GM23248 (cell line): ENCODE measurements at regions not wholly inside any gene's neighbourhood (a gene's known extent, or its start where the extent isn't known, plus 50 kb on each side); places are given as distances from the start of the nearest gene placed in this dataset.
A peak's percentile ranks its signal among the peaks of the same experiment; 100 is the strongest.

ENCODE experiments used
- DNase-seq: peaks from one replicate; pipeline ENCODE4 v3.0.0-alpha.2; 2015
- H2AFZ ChIP-seq: fragments of 200-600 bp; sonication (generic); 2 replicates; pipeline ENCODE4 v1.6.1; 2016; ENCODE audit warnings: antibody characterized with exemption
- H3F3A ChIP-seq: fragments of 200-600 bp; sonication (generic); 2 replicates; pipeline ENCODE4 v1.6.1; 2016; ENCODE audit warnings: mild to moderate bottlenecking, antibody characterized with exemption, mixed run types; ENCODE audit not compliant: insufficient read depth
- H3K27ac ChIP-seq: fragments of 200-600 bp; sonication (generic); 2 replicates; pipeline ENCODE4 v1.5.1; 2016; ENCODE audit warnings: mild to moderate bottlenecking
- H3K27me3 ChIP-seq: fragments of 200-600 bp; sonication (generic); replicated peaks from 2 replicates; pipeline ENCODE4 v1.6.1; 2016; ENCODE audit warnings: mild to moderate bottlenecking; ENCODE audit not compliant: insufficient read depth
- H3K36me3 ChIP-seq: fragments of 200-600 bp; sonication (generic); 2 replicates; pipeline ENCODE4 v1.6.1; 2016; ENCODE audit warnings: low read depth, mild to moderate bottlenecking
- H3K4me1 ChIP-seq: fragments of 200-600 bp; sonication (generic); 2 replicates; pipeline ENCODE4 v1.6.1; 2016; ENCODE audit warnings: mild to moderate bottlenecking; ENCODE audit not compliant: insufficient read depth
- H3K4me2 ChIP-seq: fragments of 200-600 bp; sonication (generic); one replicate; pipeline ENCODE4 v1.6.1; 2016; ENCODE audit warnings: mild to moderate bottlenecking; ENCODE audit not compliant: unreplicated experiment
- H3K4me3 ChIP-seq: fragments of 200-600 bp; sonication (generic); 2 replicates; pipeline ENCODE4 v1.5.1; 2016; ENCODE audit warnings: mild to moderate bottlenecking
- H3K79me2 ChIP-seq: fragments of 200-600 bp; sonication (generic); 2 replicates; pipeline ENCODE4 v1.6.1; 2016; ENCODE audit warnings: mild to moderate bottlenecking; ENCODE audit not compliant: insufficient read depth
- H3K9ac ChIP-seq: fragments of 200-600 bp; sonication (generic); 2 replicates; pipeline ENCODE4 v1.6.1; 2016; ENCODE audit warnings: mild to moderate bottlenecking
- H3K9me2 ChIP-seq: fragments of 200-600 bp; sonication (generic); 2 replicates; pipeline ENCODE4 v1.6.1; 2016; ENCODE audit warnings: mixed run types, mild to moderate bottlenecking, moderate library complexity; ENCODE audit not compliant: insufficient read depth
- H3K9me3 ChIP-seq: fragments of 200-600 bp; sonication (generic); one replicate; pipeline ENCODE4 v1.6.1; 2017; ENCODE audit warnings: low read depth
- H4K20me1 ChIP-seq: fragments of 200-600 bp; sonication (generic); 2 replicates; pipeline ENCODE4 v1.6.0; 2016; ENCODE audit not compliant: insufficient read depth
- EZH2 ChIP-seq: fragments of 200-600 bp; sonication (generic); IDR thresholded peaks from 2 replicates; pipeline ENCODE4 v1.6.1; 2018; ENCODE audit warnings: antibody characterized with exemption, mild to moderate bottlenecking; ENCODE audit not compliant: insufficient read depth, poor library complexity, severe bottlenecking
- EZH2phosphoT487 ChIP-seq: fragments of 200-600 bp; sonication (generic); IDR thresholded peaks from 2 replicates; pipeline ENCODE4 v1.6.1; 2018; ENCODE audit warnings: antibody characterized with exemption, moderate library complexity, mild to moderate bottlenecking, low read depth; ENCODE audit not compliant: insufficient read depth
- WGBS, 2 experiments: methylation state at CpG; one replicate each; pipeline ENCODE4 v1.1.6; 2015 to 2017; ENCODE audit warnings: low lambda C conversion rate in 2 of 2, low coverage in 1 of 2; ENCODE audit errors: missing lambda C conversion rate in 2 of 2; 5-methylcytosine and 5-hydroxymethylcytosine counted together
- in situ Hi-C: fragments of 300-500 bp; cut with MboI; formaldehyde crosslinking; loops from 2 replicates; pipeline ENCODE4 v1.15.0; 2020

GRCh38 chr16:80202831-80203413 lies 337.9 kb upstream of the DYNLRB2 start:
- TF ChIP-seq EZH2phosphoT487 (no peak), EZH2 (no peak)
- H3F3A ChIP-seq = peaks cover 14% of the 10 kb centered on the region
- H3K9ac ChIP-seq = no peak overlapping the region
- no peak for DNase-seq
- H3K27me3 ChIP-seq = no peaks in the 10 kb centered on the region
- in situ Hi-C loops = no loop called here
- no peaks in the 10 kb centered on the region for H3K36me3 ChIP-seq
- H3K4me3 ChIP-seq = no peak overlapping the region
- no peak overlapping the region for H2AFZ ChIP-seq
- no peaks in the 10 kb centered on the region for H3K9me3 ChIP-seq
- no peak overlapping the region for H3K27ac ChIP-seq
- H3K4me1 ChIP-seq = peaks cover 18% of the 10 kb centered on the region
- WGBS, 2 experiments = 68 to 70% methylated on average over 4 of the region's 4 CpGs
- no peak overlapping the region for H3K4me2 ChIP-seq
- H4K20me1 ChIP-seq = no peaks in the 10 kb centered on the region
- H3K9me2 ChIP-seq = no peaks in the 10 kb centered on the region
- no peaks in the 10 kb centered on the region for H3K79me2 ChIP-seq

GRCh38 chr16:80200079-80200478 lies 340.7 kb upstream of the DYNLRB2 start:
- no peak for DNase-seq

GRCh38 chr16:80199614-80200013 lies 341.2 kb upstream of the DYNLRB2 start:
- no peaks in the 10 kb centered on the region for H3K9me3 ChIP-seq
- in situ Hi-C loops = no loop called here
- H3K27me3 ChIP-seq = no peaks in the 10 kb centered on the region
- H3K79me2 ChIP-seq = no peaks in the 10 kb centered on the region
- H3K9ac ChIP-seq = no peak overlapping the region
- H3K4me2 ChIP-seq = no peak overlapping the region
- peaks cover 23% of the 10 kb centered on the region for H3K4me1 ChIP-seq
- H3K27ac ChIP-seq = no peak overlapping the region
- no peaks in the 10 kb centered on the region for H3K9me2 ChIP-seq
- no peaks in the 10 kb centered on the region for H3K36me3 ChIP-seq
- H2AFZ ChIP-seq = no peak overlapping the region
- H3F3A ChIP-seq = peaks cover 15% of the 10 kb centered on the region
- TF ChIP-seq EZH2phosphoT487 (no peak), EZH2 (no peak)
- H3K4me3 ChIP-seq = no peak overlapping the region
- H4K20me1 ChIP-seq = no peaks in the 10 kb centered on the region
- 74 to 77% methylated on average over 3 of the region's 3 CpGs for WGBS, 2 experiments
- no peak for DNase-seq

More at GRCh38 chr16:80200079-80200478, 340.7 kb upstream of the DYNLRB2 start:
- WGBS, 2 experiments = 76 to 91% methylated on average over 3 of the region's 3 CpGs
- Histone ChIP-seq H3K9me2 (no peaks in the 10 kb centered on the region), H3K4me1 (peaks cover 23% of the 10 kb centered on the region), H3K36me3 (no peaks in the 10 kb centered on the region), H3K9ac (no peak overlapping the region), H3F3A (peaks cover 15% of the 10 kb centered on the region), H4K20me1 (no peaks in the 10 kb centered on the region), H3K27me3 (no peaks in the 10 kb centered on the region), H3K4me3 (no peak overlapping the region), H3K79me2 (no peaks in the 10 kb centered on the region), H2AFZ (no peak overlapping the region), H3K4me2 (no peak overlapping the region), H3K27ac (no peak overlapping the region), H3K9me3 (no peaks in the 10 kb centered on the region)
- in situ Hi-C loops = no loop called here
- TF ChIP-seq EZH2 = no peak
- no peak for TF ChIP-seq EZH2phosphoT487

GRCh38 chr16:80198311-80199299 lies 342.2 kb upstream of the DYNLRB2 start:
- DNase-seq = peak; percentile 65
- Histone ChIP-seq H3K9me3 (no peaks in the 10 kb centered on the region), H3K79me2 (no peaks in the 10 kb centered on the region), H4K20me1 (no peaks in the 10 kb centered on the region), H3K27ac (peak overlapping the region; percentile 85), H2AFZ (no peak overlapping the region), H3K9ac (peak overlapping the region; percentile 64), H3K36me3 (no peaks in the 10 kb centered on the region), H3F3A (peaks cover 15% of the 10 kb centered on the region), H3K4me1 (peaks cover 23% of the 10 kb centered on the region), H3K9me2 (no peaks in the 10 kb centered on the region), H3K4me3 (peak overlapping the region; percentile 43), H3K4me2 (peak overlapping the region; percentile 44), H3K27me3 (no peaks in the 10 kb centered on the region)
- TF ChIP-seq EZH2 (no peak), EZH2phosphoT487 (peak; percentile 91)
- in situ Hi-C loops = no loop called here
- 32 to 41% methylated on average over 7 of the region's 7 CpGs for WGBS, 2 experiments
